IPS DF 6.9 (cell line): ENCODE measurements at regions not wholly inside any gene's neighbourhood (a gene's known extent, or its start where the extent isn't known, plus 50 kb on each side); places are given as distances from the start of the nearest gene placed in this dataset.

ENCODE experiments used
- DNase-seq: peaks from one replicate; pipeline ENCODE4 v3.0.0-alpha.2; 2013; ENCODE audit warnings: low read depth, low spot score
- H3K27ac ChIP-seq: one replicate; pipeline ENCODE4 v1.5.1; 2013; ENCODE audit warnings: low read length, control low read depth
- H3K27me3 ChIP-seq: 2 replicates; pipeline ENCODE4 v1.6.1; 2013; ENCODE audit warnings: mild to moderate bottlenecking, low read length; ENCODE audit not compliant: control insufficient read depth, insufficient read depth
- H3K36me3 ChIP-seq: 2 replicates; pipeline ENCODE4 v1.6.1; 2013; ENCODE audit warnings: low read length; ENCODE audit not compliant: control insufficient read depth, insufficient read depth
- H3K4me1 ChIP-seq: 2 replicates; pipeline ENCODE4 v1.6.1; 2013; ENCODE audit warnings: low read length; ENCODE audit not compliant: control insufficient read depth, insufficient read depth
- H3K4me3 ChIP-seq: 2 replicates; pipeline ENCODE4 v1.5.1; 2013; ENCODE audit warnings: mild to moderate bottlenecking, low read length
- H3K9me3 ChIP-seq: 2 replicates; pipeline ENCODE4 v1.6.1; 2013; ENCODE audit warnings: low read length, inconsistent platforms; ENCODE audit not compliant: control insufficient read depth, insufficient read depth
- WGBS: extraction: QIAGEN DNeasy Blood & Tissue Kit; methylation state at CpG from one replicate; pipeline ENCODE4 v1.1.7; 2013; ENCODE audit warnings: mixed read lengths, missing lambda C conversion rate; ENCODE audit not compliant: insufficient read length, insufficient coverage; 5-methylcytosine and 5-hydroxymethylcytosine counted together

- no CpG with 5 or more reads among the region's 2 CpGs for WGBS
- DNase-seq = no peak
- H3K4me3 ChIP-seq = no peak overlapping the region
- H3K27ac ChIP-seq = no peak overlapping the region
- H3K9me3 ChIP-seq = no peaks in the 10 kb centered on the region
- H3K36me3 ChIP-seq = no peaks in the 10 kb centered on the region
- no peaks in the 10 kb centered on the region for H3K4me1 ChIP-seq
- no peaks in the 10 kb centered on the region for H3K27me3 ChIP-seq
Measured at GRCh38 chr10:111488668-111489067, 411.8 kb downstream of the ADRA2A start.

- Histone ChIP-seq H3K27ac (no peak overlapping the region), H3K4me3 (no peak overlapping the region), H3K27me3 (no peaks in the 10 kb centered on the region), H3K36me3 (no peaks in the 10 kb centered on the region), H3K4me1 (no peaks in the 10 kb centered on the region), H3K9me3 (no peaks in the 10 kb centered on the region)
- no peak for DNase-seq
- WGBS = no CpG with 5 or more reads among the region's 1 CpG
Measured at GRCh38 chr10:111491154-111491553, 414.3 kb downstream of the ADRA2A start.

GRCh38 chr10:111493024-111493625 is 416.3 kb downstream of the ADRA2A start:
- Histone ChIP-seq H3K36me3 (no peaks in the 10 kb centered on the region), H3K27me3 (no peaks in the 10 kb centered on the region), H3K4me3 (no peak overlapping the region), H3K9me3 (no peaks in the 10 kb centered on the region), H3K27ac (no peak overlapping the region), H3K4me1 (no peaks in the 10 kb centered on the region)
- no CpG with 5 or more reads among the region's 2 CpGs for WGBS
- DNase-seq = no peak

- no peak for DNase-seq
- Histone ChIP-seq H3K36me3 (no peaks in the 10 kb centered on the region), H3K9me3 (no peaks in the 10 kb centered on the region), H3K4me3 (no peak overlapping the region), H3K27ac (no peak overlapping the region), H3K4me1 (no peaks in the 10 kb centered on the region), H3K27me3 (no peaks in the 10 kb centered on the region)
- WGBS = no CpG with 5 or more reads among the region's 1 CpG
Measured at GRCh38 chr10:111498560-111498959, 421.7 kb downstream of the ADRA2A start.

GRCh38 chr10:111504376-111504775 is 427.5 kb downstream of the ADRA2A start:
- H3K36me3 ChIP-seq = no peaks in the 10 kb centered on the region
- H3K4me1 ChIP-seq = peaks cover 5% of the 10 kb centered on the region
- H3K4me3 ChIP-seq = no peak overlapping the region
- no peaks in the 10 kb centered on the region for H3K27me3 ChIP-seq
- no peaks in the 10 kb centered on the region for H3K9me3 ChIP-seq
- no peak overlapping the region for H3K27ac ChIP-seq
- DNase-seq = no peak

GRCh38 chr10:111506266-111507034 is 429.6 kb downstream of the ADRA2A start:
- H3K9me3 ChIP-seq = no peaks in the 10 kb centered on the region
- no peak overlapping the region for H3K4me3 ChIP-seq
- no peaks in the 10 kb centered on the region for H3K36me3 ChIP-seq
- peaks cover 5% of the 10 kb centered on the region for H3K4me1 ChIP-seq
- no CpG with 5 or more reads among the region's 3 CpGs for WGBS
- DNase-seq = no peak
- no peaks in the 10 kb centered on the region for H3K27me3 ChIP-seq
- H3K27ac ChIP-seq = no peak overlapping the region

- H3K27ac ChIP-seq = no peak overlapping the region
- no CpG with 5 or more reads among the region's 1 CpG for WGBS
- H3K4me1 ChIP-seq = peaks cover 5% of the 10 kb centered on the region
- H3K27me3 ChIP-seq = no peaks in the 10 kb centered on the region
- DNase-seq = no peak
- H3K4me3 ChIP-seq = no peak overlapping the region
- no peaks in the 10 kb centered on the region for H3K9me3 ChIP-seq
- H3K36me3 ChIP-seq = no peaks in the 10 kb centered on the region
Measured at GRCh38 chr10:111511751-111512150, 434.9 kb downstream of the ADRA2A start.

GRCh38 chr10:111515264-111515663 is 438.4 kb downstream of the ADRA2A start:
- H3K27me3 ChIP-seq = no peaks in the 10 kb centered on the region
- DNase-seq = no peak
- no peak overlapping the region for H3K27ac ChIP-seq
- H3K4me3 ChIP-seq = no peak overlapping the region
- no peaks in the 10 kb centered on the region for H3K9me3 ChIP-seq
- WGBS = no CpG with 5 or more reads among the region's 4 CpGs
- no peaks in the 10 kb centered on the region for H3K4me1 ChIP-seq
- H3K36me3 ChIP-seq = no peaks in the 10 kb centered on the region

GRCh38 chr10:111515706-111516105 is 438.9 kb downstream of the ADRA2A start:
- no peak for DNase-seq
- Histone ChIP-seq H3K9me3 (no peaks in the 10 kb centered on the region), H3K4me1 (no peaks in the 10 kb centered on the region)

GRCh38 chr10:111516144-111516543 is 439.3 kb downstream of the ADRA2A start:
- Histone ChIP-seq H3K27me3 (no peaks in the 10 kb centered on the region), H3K4me1 (no peaks in the 10 kb centered on the region), H3K27ac (no peak overlapping the region), H3K4me3 (no peak overlapping the region), H3K36me3 (no peaks in the 10 kb centered on the region), H3K9me3 (no peaks in the 10 kb centered on the region)
- DNase-seq = no peak

More at GRCh38 chr10:111515706-111516105, 438.9 kb downstream of the ADRA2A start:
- H3K27me3 ChIP-seq = no peaks in the 10 kb centered on the region
- no peak overlapping the region for H3K27ac ChIP-seq
- H3K36me3 ChIP-seq = no peaks in the 10 kb centered on the region
- H3K4me3 ChIP-seq = no peak overlapping the region

- H3K27ac ChIP-seq = no peak overlapping the region
- no peaks in the 10 kb centered on the region for H3K4me1 ChIP-seq
- no peak overlapping the region for H3K4me3 ChIP-seq
- no CpG with 5 or more reads among the region's 1 CpG for WGBS
- no peaks in the 10 kb centered on the region for H3K9me3 ChIP-seq
- no peaks in the 10 kb centered on the region for H3K36me3 ChIP-seq
- DNase-seq = no peak
- H3K27me3 ChIP-seq = no peaks in the 10 kb centered on the region
Measured at GRCh38 chr10:111522141-111522540, 445.3 kb downstream of the ADRA2A start.
